Fibroblast of skin of left biceps (primary cell): ENCODE measurements at regions not wholly inside any gene's neighbourhood (a gene's known extent, or its start where the extent isn't known, plus 50 kb on each side); places are given as distances from the start of the nearest gene placed in this dataset.
"Not testable (repeated sequence)": the region's sequence is repeated elsewhere in the genome, so short reads cannot be mapped to it uniquely, and the experiment has no call there.

Experiments
- DNase-seq, 2 experiments: peaks; one replicate each; pipeline ENCODE4 v3.0.0-alpha.2; 2013; ENCODE audit warnings: low read depth in 2 of 2

- DNase-seq: no peak
Measured at GRCh38 chr15:69675731-69676130, 223.1 kb downstream of the RPLP1 start.

- DNase-seq: no peak
Measured at GRCh38 chr15:69677403-69677802, 224.8 kb downstream of the RPLP1 start.

- no peak for DNase-seq
Measured at GRCh38 chr15:69679623-69680228, 227.1 kb downstream of the RPLP1 start.

DNA sequence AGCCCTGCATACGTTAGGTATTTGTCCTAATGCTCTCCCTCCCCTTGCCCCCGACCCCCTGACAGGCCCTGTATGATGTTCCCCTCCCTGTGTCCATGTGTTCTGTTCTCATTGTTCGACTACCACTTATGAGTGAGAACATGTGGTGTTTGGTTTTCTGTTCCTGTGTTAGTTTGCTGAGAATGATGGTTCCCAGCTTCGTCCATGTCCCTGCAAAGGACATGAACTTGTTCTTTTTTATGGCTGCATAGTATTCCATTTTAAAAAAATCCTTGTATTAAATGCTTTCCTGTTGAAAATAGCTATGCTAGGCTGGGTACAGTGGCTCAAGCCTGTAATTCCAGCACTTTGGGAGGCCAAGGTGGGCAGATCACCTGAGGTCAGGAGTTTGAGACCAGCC is 232.2 kb downstream of the RPLP1 start:
- DNase-seq: not testable (repeated sequence)

DNA sequence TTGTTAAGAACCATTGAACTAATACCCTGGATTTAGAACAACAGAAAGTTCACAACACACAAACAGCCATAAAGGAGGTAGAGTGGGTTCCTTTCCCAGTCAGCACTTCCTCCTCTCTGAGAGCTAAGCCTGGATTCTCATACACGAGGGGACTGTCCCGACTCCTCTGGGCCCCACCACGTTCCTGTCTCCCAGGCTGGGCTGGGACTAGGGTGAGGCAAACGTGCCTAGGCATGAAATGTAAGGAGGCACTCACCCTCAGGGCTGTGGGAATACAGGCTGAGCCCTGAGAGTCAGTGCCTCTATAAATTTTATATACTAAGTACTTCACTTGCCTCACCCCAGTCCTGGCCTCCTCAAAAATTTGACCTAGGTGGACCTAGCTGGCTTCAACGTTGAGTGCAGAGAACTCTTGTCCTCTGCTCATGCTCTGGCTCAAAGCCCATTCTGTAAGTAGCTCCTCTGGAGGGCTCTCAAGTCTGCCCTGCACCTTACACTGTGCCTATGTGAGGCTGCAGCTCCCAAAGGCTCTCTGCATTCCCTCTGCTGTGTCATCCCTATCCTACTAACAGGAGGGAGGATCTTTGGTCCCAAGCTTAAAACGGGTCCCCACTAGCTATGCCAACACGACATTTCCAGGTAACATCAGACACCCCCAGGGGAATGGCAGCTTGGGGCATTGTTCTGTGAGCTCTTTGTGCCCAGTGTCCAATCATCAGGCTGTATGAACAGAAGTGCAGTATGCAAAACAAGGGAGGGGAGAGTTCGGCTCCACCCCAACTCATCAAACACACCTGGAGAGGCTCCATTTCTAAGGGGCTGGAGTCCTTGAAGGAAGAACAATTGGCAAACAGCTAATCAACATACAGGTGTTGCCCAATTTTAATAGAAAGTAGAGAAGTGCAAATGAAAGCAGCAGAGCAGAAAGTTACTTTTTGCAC is 233.2 kb downstream of the RPLP1 start:
- no peak for DNase-seq

- DNase-seq: no peak
Measured at GRCh38 chr15:69686626-69687025, 234.0 kb downstream of the RPLP1 start.

DNA sequence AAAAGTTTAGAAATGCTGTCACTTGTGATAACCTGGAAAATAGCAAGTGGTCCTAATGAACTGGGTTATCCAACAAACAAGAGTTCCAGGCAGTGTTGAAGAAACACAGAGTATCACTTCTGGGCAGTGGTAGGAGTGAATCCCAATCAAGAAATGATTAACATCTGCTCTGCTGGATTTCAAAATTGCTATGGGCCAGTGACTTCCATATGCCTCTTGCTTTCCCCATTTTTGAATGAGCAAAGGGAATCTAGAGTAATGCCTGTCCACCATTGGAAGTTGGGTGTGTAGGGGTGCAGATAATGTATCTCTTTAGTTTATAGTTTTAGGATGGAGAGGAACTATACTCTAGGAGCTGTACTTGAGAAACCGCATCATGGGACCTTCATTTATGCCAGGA is 236.5 kb downstream of the RPLP1 start:
- DNase-seq: no peak

DNA sequence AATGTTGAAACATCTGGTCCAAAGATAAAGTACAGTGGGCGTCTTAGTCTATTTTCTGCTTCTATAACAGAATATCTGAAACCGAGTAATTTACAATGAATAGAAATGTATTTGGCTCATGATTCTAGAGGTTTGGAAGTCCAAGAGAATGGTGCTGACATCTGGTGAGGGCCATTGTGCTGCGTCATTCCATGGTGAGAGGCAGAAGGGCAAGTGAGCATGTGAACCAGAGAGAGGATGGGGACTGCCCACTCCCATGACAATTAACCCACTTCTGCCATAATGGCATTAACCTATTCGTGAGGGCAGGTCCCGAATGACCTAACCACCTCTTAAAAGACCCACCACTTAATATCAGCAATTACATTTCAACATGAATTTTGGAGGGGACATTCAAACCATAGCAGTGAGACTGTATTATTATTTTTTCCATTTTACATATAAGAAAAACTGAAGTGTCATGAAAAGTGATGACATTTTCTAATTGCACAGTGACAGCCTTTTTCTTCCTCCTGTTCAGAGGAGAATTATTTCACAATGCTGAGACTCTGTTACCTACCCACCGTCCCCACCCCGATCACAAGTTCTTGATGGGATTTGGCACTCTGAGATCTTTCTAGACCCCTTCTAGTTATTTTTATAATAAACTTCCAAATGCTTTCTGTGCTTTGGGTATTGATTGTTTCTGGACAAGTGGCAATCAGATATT is 238.8 kb downstream of the RPLP1 start:
- no peak for DNase-seq

DNA sequence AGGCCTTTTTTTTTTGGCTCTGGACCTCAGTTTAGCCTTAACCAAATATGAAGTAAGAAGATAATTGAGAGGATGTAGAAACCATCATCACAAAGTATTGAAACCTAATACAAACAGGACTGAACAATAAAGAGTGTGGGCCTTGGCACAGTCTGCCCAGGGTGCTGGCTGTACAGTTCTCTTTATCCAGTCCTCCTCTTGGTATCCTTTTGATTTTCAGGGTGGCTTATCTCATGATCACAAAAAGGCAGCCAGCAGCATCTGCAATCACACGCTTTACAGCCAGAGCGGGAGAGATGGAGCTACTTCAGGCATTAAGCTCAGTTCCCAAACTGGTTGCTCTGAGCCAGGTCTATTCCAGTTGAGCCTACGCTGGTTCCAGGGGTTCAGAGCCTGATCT is 239.7 kb downstream of the RPLP1 start:
- no peak for DNase-seq

- DNase-seq: no peak
Measured at GRCh38 chr15:69693059-69693458, 240.4 kb downstream of the RPLP1 start.

GRCh38 chr15:69696946-69697345 is 244.3 kb downstream of the RPLP1 start:
- DNase-seq: no peak

DNA sequence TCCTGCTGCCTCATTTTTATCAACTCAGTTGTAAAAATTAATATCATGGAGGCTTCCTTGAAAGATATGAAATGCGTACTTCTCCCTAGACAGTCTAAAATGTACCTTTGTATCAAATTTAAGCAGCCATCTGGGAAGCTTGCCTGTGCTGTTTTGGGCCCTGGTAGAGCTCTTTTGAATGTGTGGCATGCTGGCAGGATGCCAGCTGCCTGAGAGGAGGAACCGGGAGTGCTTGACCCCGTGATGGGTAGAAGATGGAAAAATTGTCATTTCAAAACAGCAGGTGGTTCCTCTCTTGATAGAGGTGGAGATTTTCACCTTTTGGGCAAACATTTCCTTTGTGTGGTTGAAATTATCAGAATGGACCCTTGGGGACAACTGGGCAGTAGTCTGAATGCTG is 245.3 kb downstream of the RPLP1 start:
- no peak for DNase-seq

GRCh38 chr15:69699096-69699495 is 246.5 kb downstream of the RPLP1 start:
- no peak for DNase-seq

GRCh38 chr15:69700380-69700779 is 247.8 kb downstream of the RPLP1 start:
- DNase-seq: no peak

- no peak for DNase-seq
Measured at GRCh38 chr15:69701198-69701597, 248.6 kb downstream of the RPLP1 start.

DNA sequence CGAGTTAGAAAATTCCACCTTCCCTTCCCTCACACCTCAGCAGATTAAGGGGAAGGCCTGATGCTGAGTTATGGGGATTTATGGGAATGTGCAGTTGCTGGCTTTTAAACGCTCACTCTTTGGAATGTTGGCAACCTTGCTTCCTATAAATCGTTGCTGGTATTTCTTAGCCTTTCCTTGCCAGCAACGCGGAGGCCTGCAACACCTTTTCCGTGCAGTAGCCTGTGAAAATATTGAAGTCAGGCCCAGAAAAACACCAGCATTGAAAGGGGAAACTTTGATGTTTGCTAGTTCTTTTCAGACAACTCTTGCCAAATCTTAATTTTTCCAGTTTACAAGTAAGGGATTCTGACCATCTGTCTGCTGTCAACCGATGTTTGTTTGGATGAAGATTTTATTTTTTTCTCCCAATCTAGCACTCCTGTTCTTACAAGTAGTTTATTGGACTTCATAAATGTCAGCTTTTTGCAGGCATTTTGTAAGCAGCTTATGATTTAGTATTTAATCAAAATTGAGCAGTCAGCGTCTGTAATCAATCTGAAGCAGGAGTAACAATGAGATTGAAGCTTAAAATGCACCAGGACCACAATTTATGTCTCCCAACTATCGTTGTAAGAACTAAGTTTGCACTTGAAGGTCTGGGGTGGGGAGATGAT is 251.0 kb downstream of the RPLP1 start:
- DNase-seq: no peak

DNA sequence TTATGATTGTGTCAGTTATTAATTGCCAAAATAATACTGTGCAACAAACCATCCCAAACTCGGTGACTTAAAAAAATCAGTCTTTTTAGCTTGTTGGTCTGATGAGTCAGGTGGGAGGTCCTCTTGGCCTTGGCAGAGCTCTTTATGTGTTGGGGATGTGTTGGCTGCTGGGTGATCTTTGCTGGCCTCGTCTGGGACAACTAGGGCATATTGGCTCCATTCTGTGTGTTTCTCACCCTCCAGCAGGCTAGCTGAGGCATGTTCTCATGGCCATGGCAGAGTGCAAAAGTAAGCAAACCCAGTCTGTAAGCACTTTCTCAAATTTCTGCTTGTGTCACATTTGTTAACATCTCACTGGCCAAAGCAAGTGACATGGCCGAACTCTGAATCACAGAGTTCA is 251.6 kb downstream of the RPLP1 start:
- no peak for DNase-seq

DNA sequence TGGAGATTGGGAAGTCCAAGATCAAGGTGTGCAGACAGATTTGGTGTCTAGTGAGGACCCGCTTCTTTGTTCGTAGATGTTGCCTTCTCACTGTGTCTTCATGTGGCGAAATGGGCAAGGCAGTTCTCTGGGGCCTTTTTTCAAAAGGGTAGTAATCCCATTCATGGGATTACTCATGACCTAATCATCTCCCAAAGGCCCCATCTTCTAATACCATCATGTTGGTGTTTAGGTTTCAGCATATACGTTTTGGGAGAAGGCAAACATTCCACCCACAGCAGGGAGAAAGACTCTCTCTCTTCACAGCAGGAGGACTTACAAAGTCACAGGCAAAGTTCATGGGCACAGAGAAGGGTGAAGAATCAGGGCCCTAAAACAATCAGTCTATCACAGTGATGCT is 252.1 kb downstream of the RPLP1 start:
- no peak for DNase-seq

- no peak for DNase-seq
Measured at GRCh38 chr15:69706353-69707097, 253.9 kb downstream of the RPLP1 start.

GRCh38 chr15:69707241-69707640 is 254.6 kb downstream of the RPLP1 start:
- DNase-seq: not testable (repeated sequence)

GRCh38 chr15:69708436-69709122 is 256.0 kb downstream of the RPLP1 start:
- DNase-seq: not testable (repeated sequence)
